Activated CD4-positive, alpha-beta T cell treated with anti-CD3 and anti-CD28 coated beads, Interleukin-2, Interleukin-6, amounts not matched to agents 100 ng/mL and 50 ng/mL, durations not matched to agents 16 hours and 8 hours (primary cell): ENCODE measurements at regions not wholly inside any gene's neighbourhood (a gene's known extent, or its start where the extent isn't known, plus 50 kb on each side); places are given as distances from the start of the nearest gene placed in this dataset.
A peak's percentile ranks its signal among the peaks of the same experiment; 100 is the strongest.
"Not testable (repeated sequence)": the region's sequence is repeated elsewhere in the genome, so short reads cannot be mapped to it uniquely, and the experiment has no call there.

Experiments used
- DNase-seq: peaks from one replicate; pipeline ENCODE4 v3.0.0-alpha.2; 2020

DNA sequence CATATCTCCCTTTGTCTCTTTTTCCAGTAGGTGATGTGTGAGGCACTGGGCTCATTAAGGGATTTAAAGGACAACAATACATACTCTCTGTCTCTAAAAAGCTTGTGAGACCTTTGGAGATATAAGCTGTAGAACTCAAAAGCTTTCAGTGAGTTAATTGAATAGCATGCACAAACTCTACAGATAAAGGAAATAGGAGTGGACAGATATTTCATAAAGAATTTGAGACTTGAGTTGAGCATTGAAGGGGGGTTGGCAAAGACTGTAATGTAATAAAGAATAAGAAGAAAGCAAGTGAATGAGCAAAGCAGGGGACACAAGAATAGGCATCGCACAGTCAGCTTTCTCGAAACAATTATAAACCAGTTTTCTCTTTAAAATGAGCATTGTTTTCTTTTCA, 583.4 kb upstream of the DPPA4 start:
- no peak for DNase-seq

DNA sequence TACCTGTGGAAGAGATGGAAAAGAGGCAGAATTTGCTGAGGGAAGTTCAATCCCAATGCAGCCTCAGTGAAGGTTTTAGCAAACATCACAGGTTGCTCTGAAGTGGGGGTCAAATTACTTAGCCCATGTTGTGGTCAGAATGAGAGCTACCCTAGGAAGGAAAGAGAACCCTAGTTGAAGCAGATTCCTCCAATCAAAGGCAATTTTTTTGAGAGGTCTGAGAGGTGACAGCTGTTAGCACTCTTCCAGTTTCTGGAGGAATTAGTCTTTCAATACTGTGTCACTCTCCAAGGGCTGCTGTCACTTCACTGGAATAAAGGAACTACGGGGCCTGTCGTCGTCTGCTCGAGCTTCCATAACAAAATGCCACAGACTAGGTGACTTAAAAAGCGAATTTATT, 584.2 kb upstream of the DPPA4 start:
- no peak for DNase-seq

DNA sequence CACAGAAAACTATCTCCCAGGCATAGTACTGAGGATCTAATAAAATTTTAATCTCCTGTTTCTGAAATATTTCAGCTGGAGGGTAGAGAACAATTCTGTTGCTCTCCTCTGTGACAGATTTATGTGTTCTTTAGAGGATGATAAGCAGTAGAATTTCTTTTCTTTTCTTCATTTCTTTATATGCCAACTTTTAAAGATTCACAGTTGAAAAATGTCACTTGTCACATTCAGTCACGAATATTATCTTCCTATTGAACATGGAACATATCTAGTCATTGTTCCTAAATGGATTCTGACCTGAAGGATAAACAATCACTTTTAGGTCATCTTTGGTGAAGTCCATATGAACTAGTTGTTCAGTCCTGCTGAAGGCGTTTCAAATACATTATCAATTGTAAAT, 585.5 kb upstream of the DPPA4 start:
- no peak for DNase-seq

GRCh38 chr3:109923431-109923830, 586.1 kb upstream of the DPPA4 start:
- no peak for DNase-seq

- DNase-seq, result no peak
These were observed 586.9 kb upstream of the DPPA4 start for GRCh38 chr3:109924196-109924595.

DNA sequence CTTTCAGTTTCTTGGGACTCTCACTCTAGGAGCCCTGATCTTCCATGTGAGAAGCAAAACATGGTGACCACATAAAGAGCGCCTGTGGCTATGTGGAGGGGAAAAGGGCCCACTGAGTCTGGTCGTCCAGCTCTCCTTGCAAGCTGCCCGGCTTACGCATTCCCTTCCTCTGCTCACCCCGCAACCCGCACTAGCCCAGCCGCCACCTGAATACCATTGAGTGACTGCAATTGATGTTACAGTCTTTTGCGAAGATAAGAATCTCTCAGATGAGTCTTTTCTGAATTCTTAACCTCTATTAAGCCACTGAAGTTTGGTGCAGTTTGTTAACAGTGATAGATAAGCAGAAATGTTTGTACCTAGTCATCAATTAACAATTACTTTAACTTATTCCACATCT, 589.0 kb upstream of the DPPA4 start:
- no peak for DNase-seq

- DNase-seq, result peak; percentile 46
These were observed 589.8 kb upstream of the DPPA4 start for GRCh38 chr3:109927161-109927560.

DNA sequence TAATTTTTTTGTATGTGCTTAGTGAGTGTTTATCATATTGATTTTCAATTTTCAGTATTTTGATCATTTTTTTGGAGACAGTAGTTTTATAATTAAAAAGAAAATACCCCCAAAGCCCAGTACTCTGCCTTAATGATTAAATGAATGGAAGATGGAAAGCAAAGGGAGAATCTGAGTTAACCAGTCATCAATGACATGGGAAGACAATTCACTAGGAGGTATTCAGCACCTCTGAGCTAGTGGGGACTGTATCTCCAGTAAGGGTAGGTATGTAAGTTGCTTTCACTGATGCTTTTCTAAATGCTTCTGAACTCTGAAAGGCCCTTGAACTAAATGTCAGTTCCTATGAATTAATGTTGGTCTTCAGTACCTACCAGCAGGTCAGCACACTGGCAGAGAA, 590.4 kb upstream of the DPPA4 start:
- DNase-seq, result no peak

GRCh38 chr3:109930582-109930981, 593.2 kb upstream of the DPPA4 start:
- no peak for DNase-seq

GRCh38 chr3:109933576-109933975, 596.2 kb upstream of the DPPA4 start:
- DNase-seq, result no peak

- DNase-seq, result no peak
These were observed 602.5 kb upstream of the DPPA4 start for GRCh38 chr3:109939817-109940216.

DNA sequence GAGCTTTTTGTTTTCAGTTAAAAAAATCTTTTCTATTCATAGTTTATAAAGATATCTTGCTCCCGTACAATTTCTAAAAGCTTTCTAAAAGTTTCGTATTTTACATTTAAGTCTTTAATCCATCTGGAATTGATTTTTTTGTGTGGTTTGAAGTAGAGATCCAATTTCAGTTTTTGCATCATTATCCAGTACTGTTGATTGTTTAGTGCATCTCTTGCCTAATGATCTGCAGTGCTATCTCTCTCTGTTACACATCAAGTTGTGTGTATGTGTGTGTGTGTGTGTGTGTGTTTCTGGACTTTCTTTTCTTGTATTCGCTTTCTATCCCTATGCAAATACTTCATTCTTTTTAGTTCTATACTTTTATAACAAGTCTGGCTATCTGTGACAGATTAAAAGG, 605.8 kb upstream of the DPPA4 start:
- no peak for DNase-seq

- no peak for DNase-seq
These were observed 607.5 kb upstream of the DPPA4 start for GRCh38 chr3:109944836-109945235.

DNA sequence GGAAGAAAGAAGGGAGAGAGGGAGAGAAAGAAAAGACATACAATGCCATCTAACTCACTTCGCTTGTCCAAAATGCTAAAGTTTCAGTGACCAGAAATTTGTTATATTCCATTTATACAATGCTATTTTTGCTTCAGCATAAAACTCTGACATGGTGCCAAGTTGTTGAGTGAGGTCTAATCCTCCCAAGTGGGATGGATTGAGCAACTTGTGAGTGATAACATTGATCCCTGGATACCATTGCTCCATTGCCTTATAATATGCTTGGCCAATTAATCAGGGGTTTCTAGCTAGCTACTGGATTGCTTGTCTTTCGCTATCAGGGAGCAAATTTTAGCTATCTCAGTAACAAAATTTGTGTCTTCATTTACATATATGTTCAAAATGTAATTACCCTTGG, 615.6 kb upstream of the DPPA4 start:
- no peak for DNase-seq

GRCh38 chr3:109963831-109964230, 626.5 kb upstream of the DPPA4 start:
- no peak for DNase-seq

DNA sequence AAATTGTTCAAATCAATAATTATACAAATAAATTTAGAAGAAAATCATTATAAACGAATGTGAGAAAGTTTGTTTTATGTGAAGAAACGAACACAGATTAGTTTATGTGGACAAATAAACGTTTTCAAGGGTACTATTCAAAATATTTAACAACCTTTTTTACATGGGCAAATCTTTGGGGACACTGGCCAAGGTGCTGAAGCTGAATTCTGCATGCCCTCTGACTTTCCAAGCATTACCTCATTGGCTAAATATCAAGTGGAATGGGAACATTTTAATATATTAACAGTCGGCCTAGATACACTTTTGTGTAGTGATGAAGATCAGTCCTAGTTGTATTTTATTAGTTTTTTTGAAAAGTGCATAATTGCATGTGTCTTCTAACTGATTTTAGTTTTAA, 636.4 kb upstream of the DPPA4 start:
- DNase-seq, result no peak

DNA sequence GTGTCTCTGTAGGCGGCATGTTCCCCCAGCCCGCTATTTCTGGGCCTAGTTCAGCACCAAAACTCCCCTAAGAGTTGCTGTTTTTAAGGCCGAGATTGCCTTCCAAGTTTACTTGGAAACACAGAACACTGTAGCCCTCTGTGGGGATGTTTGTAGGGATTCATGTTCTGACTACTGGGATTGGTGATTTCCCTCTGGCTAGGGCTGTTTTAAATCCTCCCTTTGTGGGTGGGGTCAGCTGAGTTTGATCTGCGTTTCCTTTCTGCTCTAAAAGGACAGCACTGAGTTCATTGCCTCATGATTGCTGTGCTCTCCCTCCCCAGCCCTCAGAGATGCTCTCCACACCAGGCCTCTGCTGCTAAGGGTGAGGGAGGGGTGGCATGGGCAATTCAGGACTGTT, 640.6 kb upstream of the DPPA4 start:
- no peak for DNase-seq

- DNase-seq, result no peak
These were observed 644.9 kb upstream of the DPPA4 start for GRCh38 chr3:109982201-109982600.

DNA sequence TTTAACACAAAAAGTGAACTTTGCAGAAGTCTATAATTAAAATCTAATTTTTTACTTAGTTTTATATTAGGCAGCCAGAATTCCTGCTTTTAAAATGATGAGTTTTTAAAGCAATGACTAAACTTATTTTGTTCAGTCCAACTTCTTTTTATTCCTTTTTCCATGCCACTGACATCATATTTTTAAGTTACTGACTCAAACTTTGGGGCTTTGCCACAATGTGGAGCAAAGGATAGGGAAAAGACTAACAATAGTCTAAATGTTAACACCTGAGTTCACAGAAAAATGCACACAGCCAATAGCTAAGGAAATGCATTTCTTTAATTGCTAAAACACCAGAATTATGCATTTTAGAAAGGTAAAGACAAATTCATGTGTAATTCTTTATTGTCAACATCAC, 647.6 kb upstream of the DPPA4 start:
- no peak for DNase-seq

- no peak for DNase-seq
These were observed 648.7 kb upstream of the DPPA4 start for GRCh38 chr3:109985943-109986555.

- no peak for DNase-seq
These were observed 657.5 kb upstream of the DPPA4 start for GRCh38 chr3:109994853-109995252.

DNA sequence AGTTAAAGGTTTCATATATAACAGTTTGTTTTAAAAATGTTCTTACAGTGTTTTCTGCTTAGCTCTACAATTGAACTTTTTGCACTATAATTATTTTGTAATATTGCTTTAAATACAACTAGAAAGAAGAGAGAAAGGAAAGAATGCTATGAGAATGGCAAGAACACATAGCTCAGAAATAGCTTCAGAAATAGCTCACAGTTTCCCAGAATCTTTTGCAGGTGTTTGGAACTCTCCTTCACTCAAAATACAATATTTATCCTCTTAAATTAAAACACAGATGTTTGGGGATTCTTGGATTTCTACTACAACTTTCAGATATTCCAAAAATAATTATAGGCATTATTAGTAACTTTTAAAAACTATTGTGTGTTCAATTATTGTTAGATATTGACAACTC, 658.0 kb upstream of the DPPA4 start:
- DNase-seq, result no peak

DNA sequence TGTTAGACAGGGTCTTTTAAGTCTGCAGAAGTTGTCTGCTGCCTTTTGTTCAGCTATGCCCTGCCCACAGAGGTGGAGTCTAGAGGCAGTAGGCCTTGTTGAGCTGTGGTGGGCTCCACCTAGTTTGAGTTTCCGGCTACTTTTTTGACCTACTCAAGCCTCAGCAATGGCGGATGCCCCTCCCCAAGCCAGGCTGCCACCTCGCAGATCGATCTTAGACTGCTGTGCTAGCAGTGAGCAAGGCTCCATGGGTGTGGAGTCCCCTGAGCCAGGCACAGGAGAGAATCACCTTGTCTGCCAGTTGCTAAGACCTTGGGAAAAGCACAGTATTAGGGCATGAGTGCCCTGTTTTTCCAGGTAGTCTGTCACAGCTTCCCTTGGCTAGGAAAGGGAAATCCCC, 664.6 kb upstream of the DPPA4 start:
- not testable (repeated sequence) for DNase-seq

DNA sequence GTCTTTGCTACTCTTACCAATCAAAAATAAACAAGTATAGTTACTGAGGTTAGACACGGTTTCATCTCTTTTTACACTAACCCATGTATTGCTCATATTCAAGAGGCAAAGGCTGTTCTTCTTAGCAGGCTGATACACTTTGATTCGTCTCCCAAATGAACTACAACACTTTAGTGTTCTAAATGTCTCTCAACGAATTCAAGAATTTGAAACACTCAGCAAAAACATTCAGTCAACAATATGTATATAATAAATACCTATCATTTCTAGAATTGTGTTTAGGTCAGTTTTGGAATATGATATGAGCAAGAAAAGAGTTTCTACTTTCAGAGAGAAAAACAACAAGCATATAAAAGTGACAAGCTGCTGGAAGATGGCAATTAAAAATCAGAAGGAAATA, 669.6 kb upstream of the DPPA4 start:
- no peak for DNase-seq

DNA sequence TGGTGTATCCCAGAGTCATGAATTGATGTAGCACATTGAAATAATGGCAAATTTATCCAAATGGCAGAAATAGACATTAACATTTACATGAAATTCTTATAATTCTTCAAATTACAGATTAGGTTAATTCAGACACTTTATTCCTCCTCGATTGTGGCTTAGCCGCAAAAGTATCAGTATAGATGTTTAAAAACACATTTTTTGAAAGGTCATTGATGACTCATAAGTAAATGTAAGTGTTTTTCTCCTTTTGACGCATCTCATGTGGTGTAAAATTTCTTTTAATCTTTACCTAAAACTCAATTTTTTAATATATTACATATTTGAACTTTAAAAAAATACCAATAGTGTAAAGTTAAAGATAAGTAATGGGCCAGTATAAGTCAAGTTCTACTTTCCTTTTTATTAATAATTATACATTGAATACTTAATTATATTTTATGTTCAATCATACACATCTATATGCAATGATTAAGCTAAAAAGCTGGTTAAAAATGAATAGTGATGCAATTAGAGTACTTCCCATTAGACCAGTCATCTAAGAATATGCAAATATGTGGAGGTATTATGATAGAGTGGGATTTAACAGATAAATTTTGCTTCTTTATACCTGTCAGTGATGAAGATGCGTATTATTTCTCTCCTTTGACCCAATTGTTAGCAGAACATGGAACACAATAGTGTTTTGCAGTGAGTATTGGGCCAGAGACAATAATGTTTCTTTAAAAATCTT, 678.1 kb upstream of the DPPA4 start:
- DNase-seq, result peak; percentile 36
